ENCODE measurements at regions not wholly inside any gene's neighbourhood (a gene's known extent, or its start where the extent isn't known, plus 50 kb on each side); places are given as distances from the start of the nearest gene placed in this dataset.

DNA sequence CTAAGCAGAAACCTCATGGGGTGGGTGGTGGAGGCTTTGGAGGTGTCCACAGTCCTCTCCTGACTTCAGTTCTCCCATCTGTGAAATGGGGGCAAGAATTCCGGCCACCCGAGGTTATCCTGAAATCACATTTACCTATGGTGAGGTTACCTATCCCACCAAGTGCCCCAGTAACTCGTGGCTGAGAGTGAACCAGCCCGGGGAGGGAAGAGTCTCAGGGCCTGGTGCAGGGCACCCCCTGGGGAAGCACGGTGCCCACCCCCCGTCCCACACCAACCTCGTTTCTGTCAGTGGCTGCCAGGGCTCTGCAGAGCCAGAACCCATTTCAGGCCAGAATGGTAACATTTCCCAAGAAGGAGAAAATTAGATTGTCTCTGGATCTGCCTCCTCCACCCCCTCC lies 83.7 kb upstream of the VSTM2B start:
- TF ChIP-seq NRF1 (IDR thresholded peaks at IDR 0.05; ENCODE audit: low read depth, low read length), result no peak
- TF ChIP-seq, protein P1, sequence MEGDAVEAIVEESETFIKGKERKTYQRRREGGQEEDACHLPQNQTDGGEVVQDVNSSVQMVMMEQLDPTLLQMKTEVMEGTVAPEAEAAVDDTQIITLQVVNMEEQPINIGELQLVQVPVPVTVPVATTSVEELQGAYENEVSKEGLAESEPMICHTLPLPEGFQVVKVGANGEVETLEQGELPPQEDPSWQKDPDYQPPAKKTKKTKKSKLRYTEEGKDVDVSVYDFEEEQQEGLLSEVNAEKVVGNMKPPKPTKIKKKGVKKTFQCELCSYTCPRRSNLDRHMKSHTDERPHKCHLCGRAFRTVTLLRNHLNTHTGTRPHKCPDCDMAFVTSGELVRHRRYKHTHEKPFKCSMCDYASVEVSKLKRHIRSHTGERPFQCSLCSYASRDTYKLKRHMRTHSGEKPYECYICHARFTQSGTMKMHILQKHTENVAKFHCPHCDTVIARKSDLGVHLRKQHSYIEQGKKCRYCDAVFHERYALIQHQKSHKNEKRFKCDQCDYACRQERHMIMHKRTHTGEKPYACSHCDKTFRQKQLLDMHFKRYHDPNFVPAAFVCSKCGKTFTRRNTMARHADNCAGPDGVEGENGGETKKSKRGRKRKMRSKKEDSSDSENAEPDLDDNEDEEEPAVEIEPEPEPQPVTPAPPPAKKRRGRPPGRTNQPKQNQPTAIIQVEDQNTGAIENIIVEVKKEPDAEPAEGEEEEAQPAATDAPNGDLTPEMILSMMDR (IDR thresholded peaks at IDR 0.05), result no peak
- TF ChIP-seq, protein P2, sequence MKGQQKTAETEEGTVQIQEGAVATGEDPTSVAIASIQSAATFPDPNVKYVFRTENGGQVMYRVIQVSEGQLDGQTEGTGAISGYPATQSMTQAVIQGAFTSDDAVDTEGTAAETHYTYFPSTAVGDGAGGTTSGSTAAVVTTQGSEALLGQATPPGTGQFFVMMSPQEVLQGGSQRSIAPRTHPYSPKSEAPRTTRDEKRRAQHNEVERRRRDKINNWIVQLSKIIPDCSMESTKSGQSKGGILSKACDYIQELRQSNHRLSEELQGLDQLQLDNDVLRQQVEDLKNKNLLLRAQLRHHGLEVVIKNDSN (IDR thresholded peaks at IDR 0.05; ENCODE audit: borderline replicate concordance, low read depth), result no peak

All from SK-N-SH (cell line).